ENCODE measurements at regions not wholly inside any gene's neighbourhood (a gene's known extent, or its start where the extent isn't known, plus 50 kb on each side); places are given as distances from the start of the nearest gene placed in this dataset.
"Not testable (repeated sequence)": the region's sequence is repeated elsewhere in the genome, so short reads cannot be mapped to it uniquely, and the experiment has no call there.

- no peak for DNase-seq (ENCODE audit: low spot score)
Measured at GRCh38 chr15:54841701-54842305, 354.9 kb downstream of the RSL24D1 start.

DNA sequence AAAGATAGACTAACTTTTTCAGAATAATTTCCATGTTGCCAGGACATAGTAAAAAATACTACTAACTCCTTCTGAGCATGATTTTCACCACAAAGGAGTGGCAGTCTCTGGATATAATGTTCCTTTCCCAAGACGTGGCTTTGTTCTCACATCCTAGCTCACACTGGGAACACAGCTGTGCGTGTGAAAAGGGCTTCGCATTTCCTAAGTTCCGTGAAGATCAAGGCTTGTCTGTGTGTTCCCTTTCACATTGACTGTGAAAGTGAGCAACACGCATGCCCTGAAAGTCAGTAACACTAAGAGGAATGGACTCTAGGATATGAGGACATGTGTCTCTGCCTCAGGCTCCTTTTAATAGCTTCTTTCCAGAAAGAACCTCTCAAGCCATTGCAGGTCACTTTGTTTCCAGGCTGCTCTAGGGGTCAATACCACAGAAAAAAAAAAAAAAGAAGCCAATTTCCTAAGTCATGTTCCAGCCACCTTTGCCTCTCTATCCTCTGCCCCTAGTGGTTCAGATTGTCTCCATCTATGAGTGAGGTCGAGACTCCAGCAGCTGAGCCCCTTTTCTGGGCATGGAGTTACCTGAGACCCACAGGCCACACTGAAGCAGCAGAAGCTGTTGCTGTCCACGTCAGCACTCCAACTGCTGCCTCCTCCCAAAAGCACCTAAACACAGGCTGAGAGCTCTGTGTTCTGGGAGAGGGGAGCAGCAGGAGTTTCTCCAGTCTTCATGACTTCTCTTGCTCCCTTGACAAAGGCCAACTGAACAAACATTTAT, 355.9 kb downstream of the RSL24D1 start:
- DNase-seq (ENCODE audit: low spot score), result no peak

GRCh38 chr15:54839379-54839778, 357.4 kb downstream of the RSL24D1 start:
- DNase-seq (ENCODE audit: low spot score), result no peak

GRCh38 chr15:54836052-54836795, 360.5 kb downstream of the RSL24D1 start:
- DNase-seq (ENCODE audit: low spot score), result no peak

- DNase-seq (ENCODE audit: low spot score), result no peak
Measured at GRCh38 chr15:54829821-54830220, 366.9 kb downstream of the RSL24D1 start.

DNA sequence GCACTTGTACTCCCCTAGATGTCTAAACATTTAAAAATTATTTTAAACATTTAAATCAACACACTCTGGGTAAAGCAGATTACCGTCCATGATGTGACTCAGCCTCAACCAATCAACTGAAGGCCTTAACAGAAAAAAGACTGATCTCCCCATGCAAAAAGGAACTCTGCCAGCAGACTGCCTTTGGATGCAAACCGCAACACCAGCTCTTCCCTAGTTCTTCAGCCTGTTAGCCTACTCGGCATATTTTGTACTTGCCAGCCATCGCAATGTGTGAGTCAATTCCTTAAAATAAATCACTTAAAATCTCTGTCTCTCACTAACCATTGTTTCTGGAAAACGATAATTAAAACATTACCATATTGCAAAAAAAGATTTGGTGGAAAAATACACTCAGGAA, 375.9 kb downstream of the RSL24D1 start:
- no peak for DNase-seq (ENCODE audit: low spot score)

DNA sequence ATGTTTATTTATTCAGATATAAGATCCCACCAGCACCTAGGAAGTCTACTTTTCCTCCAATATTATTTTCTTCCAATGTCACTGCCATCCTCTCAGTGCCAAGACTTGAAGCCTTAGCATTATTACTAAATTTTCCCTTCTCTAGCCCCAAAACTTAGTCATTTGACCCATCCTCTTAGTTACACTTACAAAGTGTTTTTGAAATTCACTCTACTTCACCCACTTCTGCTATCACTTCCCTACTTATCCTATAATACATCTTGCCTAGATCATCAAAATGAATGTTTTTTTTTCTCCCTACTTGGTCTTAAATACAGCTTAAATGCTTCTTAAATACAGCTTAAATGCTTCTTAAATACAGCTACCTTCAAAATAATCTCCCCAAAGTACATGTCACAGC, 376.6 kb downstream of the RSL24D1 start:
- DNase-seq (ENCODE audit: low spot score), result no peak

DNA sequence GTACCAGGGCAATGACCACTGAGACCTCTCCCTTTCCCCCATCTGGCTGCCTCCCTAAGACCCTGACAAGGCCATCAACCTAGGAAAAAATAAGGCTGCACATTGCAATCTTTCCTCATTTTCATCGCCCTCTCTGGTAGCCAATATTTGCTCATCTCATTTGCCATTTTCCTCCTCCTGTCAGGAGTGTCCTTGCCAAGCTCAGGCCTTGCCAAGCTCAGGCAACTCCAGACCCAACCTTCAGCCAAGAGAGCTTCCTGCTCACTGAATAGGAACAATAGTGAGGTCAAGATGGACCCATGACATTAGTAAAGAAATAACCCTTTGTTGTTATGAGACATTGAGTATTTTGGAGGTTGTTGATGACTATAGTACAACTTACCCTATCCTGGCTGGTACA, 380.3 kb downstream of the RSL24D1 start:
- no peak for DNase-seq (ENCODE audit: low spot score)

DNA sequence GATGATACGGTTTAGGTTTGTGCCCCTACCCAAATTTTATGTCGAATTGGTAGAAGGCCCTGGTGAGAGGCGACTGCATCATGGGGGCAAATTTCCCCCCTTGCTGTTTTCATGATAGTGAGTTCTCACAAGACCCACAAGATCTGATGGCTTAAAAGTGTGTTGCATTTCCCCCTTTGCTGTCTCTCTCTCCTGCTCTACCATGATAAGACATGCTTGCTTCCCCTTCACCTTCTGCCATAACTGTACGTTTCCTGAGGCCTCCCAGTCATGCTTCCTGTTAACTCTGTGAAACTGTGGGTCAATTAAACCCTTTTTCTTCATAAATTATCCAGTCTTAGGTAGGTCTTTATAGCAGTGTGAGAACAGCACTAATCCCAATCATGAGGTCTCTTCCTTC, 381.2 kb downstream of the RSL24D1 start:
- no peak for DNase-seq (ENCODE audit: low spot score)

- DNase-seq (ENCODE audit: low spot score), result no peak
Measured at GRCh38 chr15:54812383-54812782, 384.4 kb downstream of the RSL24D1 start.

DNA sequence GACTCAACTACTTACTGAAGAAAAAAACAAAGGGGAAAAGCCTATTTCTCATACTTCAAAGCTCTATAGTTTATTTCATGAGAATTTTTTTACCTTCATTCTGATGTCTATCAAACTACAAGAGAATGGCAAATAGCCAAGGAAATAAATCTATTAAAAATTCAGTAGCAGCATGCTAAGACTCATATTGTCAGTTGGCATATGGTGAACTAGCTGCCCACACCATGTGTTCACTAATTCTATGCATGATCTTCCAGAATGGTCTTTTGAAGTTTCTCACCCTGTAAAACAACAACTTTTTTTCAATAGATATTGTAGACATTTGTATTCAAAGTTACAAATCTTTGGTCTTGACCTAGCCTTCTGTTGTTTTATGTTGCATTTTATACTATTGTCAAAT, 386.2 kb downstream of the RSL24D1 start:
- DNase-seq (ENCODE audit: low spot score), result no peak

GRCh38 chr15:54810031-54810430, 386.7 kb downstream of the RSL24D1 start:
- no peak for DNase-seq (ENCODE audit: low spot score)

GRCh38 chr15:54808321-54808720, 388.4 kb downstream of the RSL24D1 start:
- no peak for DNase-seq (ENCODE audit: low spot score)

DNA sequence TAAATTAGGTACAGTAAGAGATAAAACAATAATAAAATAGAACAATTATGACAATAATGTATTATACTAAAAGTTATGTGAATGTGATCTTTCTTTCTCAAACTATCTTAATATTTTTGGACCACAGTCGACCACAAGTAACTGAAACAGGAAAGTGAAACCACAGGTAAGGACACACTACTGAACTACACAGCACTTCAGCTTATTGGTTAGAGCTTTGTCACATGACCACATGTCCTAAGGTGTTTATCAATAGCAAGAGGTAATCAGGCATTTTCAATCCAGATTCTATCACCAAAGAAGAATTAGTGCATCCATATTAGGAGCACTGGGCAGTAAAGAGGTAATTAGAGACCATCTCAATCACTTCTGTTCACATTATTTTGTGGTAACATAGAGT, 392.8 kb downstream of the RSL24D1 start:
- no peak for DNase-seq (ENCODE audit: low spot score)

- DNase-seq (ENCODE audit: low spot score), result peak; percentile 85
Measured at GRCh38 chr15:54803134-54803808, 393.5 kb downstream of the RSL24D1 start.

GRCh38 chr15:54792526-54792925, 404.2 kb downstream of the RSL24D1 start:
- DNase-seq (ENCODE audit: low spot score), result no peak

- DNase-seq (ENCODE audit: low spot score), result no peak
Measured at GRCh38 chr15:54790693-54791092, 406.0 kb downstream of the RSL24D1 start.

- DNase-seq (ENCODE audit: low spot score), result no peak
Measured at GRCh38 chr15:54789376-54789775, 407.4 kb downstream of the RSL24D1 start.

DNA sequence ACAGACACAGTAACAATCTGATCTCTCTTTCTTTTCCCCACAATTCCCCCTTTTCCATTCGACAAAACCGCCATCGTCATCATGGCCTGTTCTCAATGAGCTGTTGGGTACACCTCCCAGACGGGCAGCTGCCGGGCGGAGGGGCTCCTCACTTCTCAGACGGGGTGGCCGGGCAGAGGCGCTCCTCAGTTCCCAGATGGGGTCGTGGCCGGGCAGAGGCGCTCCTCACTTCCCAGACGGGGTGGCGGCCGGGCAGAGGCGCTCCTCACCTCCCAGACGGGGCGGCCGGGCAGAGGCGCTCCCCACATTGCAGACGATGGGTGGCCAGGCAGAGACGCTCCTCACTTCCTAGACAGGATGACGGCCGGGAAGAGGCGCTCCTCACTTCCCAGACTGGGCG, 415.5 kb downstream of the RSL24D1 start:
- DNase-seq (ENCODE audit: low spot score), result not testable (repeated sequence)

GRCh38 chr15:54779271-54779670, 417.5 kb downstream of the RSL24D1 start:
- no peak for DNase-seq (ENCODE audit: low spot score)

DNA sequence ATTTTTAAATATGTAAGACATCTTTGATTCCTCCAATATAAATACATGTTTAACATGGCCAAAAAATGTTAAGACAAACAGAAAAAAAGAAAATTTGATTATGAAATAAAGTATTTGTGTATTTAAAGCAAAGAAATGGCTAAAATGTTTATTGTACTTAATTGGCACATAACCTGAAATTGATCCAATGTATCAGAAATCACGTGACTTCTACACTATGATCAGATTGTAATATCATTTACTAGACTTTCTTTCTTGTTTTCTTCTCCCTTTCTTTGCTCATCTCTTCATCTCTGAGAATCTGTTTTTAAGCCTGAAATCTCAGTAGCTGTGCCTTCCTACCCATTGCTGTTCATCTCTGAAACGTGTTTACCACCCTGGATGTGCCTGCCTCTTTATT, 420.3 kb downstream of the RSL24D1 start:
- no peak for DNase-seq (ENCODE audit: low spot score)

GRCh38 chr15:54772663-54773062, 424.1 kb downstream of the RSL24D1 start:
- DNase-seq (ENCODE audit: low spot score), result no peak

GRCh38 chr15:54749461-54749860, 447.3 kb downstream of the RSL24D1 start:
- not testable (repeated sequence) for DNase-seq (ENCODE audit: low spot score)

All from kidney tubule cell (primary cell).